Psoas muscle (tissue), 7 donors: ENCODE measurements at regions not wholly inside any gene's neighbourhood (a gene's known extent, or its start where the extent isn't known, plus 50 kb on each side); places are given as distances from the start of the nearest gene placed in this dataset.

Experiments used
- ATAC-seq, 4 donors: fragments of 200-7000 bp; cut with Tn5 transposase; one replicate each; pipeline ENCODE4 v1.9.1; 2020; ENCODE audit warnings: moderate library complexity in 3 of 4, mild to moderate bottlenecking in 2 of 4
- DNase-seq, 2 donors: peaks; one replicate each; pipeline ENCODE4 v3.0.0-alpha.2; 2020
- H3K27ac ChIP-seq: fragments of 200-600 bp; one replicate; pipeline ENCODE4 v1.8.0; 2022
- H3K27me3 ChIP-seq, 3 donors: fragments of 200-600 bp in 1 of 3; one replicate each; pipeline versions ENCODE4 v1.6.1 to v1.8.0; 2013 to 2022; ENCODE audit warnings: low read length in 2 of 3, mild to moderate bottlenecking in 2 of 3, moderate library complexity in 1 of 3; ENCODE audit not compliant: insufficient read depth in 3 of 3
- H3K36me3 ChIP-seq, 2 donors: fragments of 200-600 bp in 1 of 2; one replicate each; pipeline versions ENCODE4 v1.6.1 to v1.8.0; 2013 to 2022; ENCODE audit warnings: low read depth in 1 of 2, mild to moderate bottlenecking in 1 of 2, moderate library complexity in 1 of 2; ENCODE audit not compliant: insufficient read depth in 1 of 2
- H3K4me1 ChIP-seq: fragments of 200-600 bp; one replicate; pipeline ENCODE4 v1.8.0; 2022
- H3K4me3 ChIP-seq: fragments of 200-600 bp; one replicate; pipeline ENCODE4 v1.8.0; 2022; ENCODE audit warnings: mild to moderate bottlenecking
- H3K9me3 ChIP-seq: fragments of 200-600 bp; one replicate; pipeline ENCODE4 v1.8.0; 2022
- WGBS, 3 donors: extraction: QIAGEN DNeasy Blood & Tissue Kit; methylation state at CpG; one replicate each; pipeline versions ENCODE4 v1.1.6 to v1.1.7; 2013; 5-methylcytosine and 5-hydroxymethylcytosine counted together
- intact Hi-C, 2 donors: fragments of 100-400 bp; cut with DNase I; formaldehyde crosslinking; loops; one replicate each; pipeline versions ENCODE4 v1.11.0 to v1.14.2; 2022
- TF ChIP-seq, protein P1 (sequence below): fragments of 200-600 bp; IDR thresholded peaks from one replicate; pipeline ENCODE4 v1.8.0; 2022; ENCODE audit warnings: antibody characterized with exemption
- donor health status: healthy with polysubstance abuse.
- donor health status: DM: no; HTN: no; CAD: no; lungs with moderate emphysema.
- donor health status: Bipolar disorder and iron deficiency.
- donor health status: healthy.
- donor health status: DM: yes; HTN: yes; CAD: no.
- donor health status: DM: no; HTN: no; CAD: no.
- donor health status: DM: yes; HTN: yes; CAD: no.

DNA sequence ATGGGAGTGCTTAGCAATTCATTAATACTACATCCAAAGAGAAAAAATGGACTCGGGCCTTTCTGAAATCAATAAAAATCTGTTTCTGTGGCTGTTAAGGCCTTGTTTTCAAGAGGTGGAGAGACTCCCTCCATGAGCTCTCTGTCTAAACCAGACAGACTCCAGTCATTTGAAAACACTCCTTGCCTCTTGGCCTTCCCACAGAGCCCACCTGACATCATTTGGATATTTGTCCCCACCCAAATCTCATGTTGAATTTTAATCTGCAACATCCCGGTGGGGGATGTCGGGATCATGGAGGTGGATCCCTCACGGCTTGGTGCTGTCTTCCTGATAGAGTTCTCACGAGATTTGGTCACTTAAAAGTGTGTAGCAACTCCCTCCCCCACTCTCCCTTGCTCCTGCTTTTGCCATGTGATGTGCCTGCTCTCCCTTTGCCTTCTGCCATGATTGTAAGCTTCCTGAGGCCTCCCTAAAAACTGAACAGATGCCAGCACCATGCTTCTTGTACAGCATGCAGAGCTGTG, 226.3 kb downstream of the TBXT start:
- TF ChIP-seq, protein P1, sequence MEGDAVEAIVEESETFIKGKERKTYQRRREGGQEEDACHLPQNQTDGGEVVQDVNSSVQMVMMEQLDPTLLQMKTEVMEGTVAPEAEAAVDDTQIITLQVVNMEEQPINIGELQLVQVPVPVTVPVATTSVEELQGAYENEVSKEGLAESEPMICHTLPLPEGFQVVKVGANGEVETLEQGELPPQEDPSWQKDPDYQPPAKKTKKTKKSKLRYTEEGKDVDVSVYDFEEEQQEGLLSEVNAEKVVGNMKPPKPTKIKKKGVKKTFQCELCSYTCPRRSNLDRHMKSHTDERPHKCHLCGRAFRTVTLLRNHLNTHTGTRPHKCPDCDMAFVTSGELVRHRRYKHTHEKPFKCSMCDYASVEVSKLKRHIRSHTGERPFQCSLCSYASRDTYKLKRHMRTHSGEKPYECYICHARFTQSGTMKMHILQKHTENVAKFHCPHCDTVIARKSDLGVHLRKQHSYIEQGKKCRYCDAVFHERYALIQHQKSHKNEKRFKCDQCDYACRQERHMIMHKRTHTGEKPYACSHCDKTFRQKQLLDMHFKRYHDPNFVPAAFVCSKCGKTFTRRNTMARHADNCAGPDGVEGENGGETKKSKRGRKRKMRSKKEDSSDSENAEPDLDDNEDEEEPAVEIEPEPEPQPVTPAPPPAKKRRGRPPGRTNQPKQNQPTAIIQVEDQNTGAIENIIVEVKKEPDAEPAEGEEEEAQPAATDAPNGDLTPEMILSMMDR = no peak
- no peak for ATAC-seq
- H3K36me3 ChIP-seq = no peaks in the 10 kb centered on the region
- H3K4me3 ChIP-seq = no peak overlapping the region
- H3K4me1 ChIP-seq = no peaks in the 10 kb centered on the region
- no peak for DNase-seq
- H3K27ac ChIP-seq = no peak overlapping the region
- H3K9me3 ChIP-seq = no peaks in the 10 kb centered on the region
- intact Hi-C loops = no loop called here
- peaks cover 0 to 2% (median 0%) of the 10 kb centered on the region in 3 donors for H3K27me3 ChIP-seq
- 79 to 95% (median 86%) methylated on average over 5 of the region's 5 CpGs for WGBS, 3 donors

DNA sequence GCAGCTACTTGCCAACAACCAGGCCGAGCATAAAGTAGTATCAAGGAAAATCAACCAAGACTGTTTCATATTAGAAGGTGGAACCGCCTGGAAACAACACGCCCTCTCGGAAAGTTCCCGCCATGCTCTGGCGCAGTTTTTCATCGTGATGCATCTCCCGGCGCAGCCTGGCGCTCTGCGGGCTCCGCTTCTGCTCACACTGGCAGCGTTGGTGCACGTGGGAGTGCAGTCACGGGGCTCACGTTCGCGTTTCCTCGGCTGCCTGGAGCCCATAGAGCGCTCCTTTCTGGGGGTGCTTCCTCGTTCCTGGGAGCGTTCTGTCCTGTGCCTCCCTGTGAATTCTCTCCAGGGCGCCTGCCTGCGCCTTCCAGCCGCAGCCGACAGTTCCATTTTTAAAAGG, 227.3 kb downstream of the TBXT start:
- TF ChIP-seq, protein P1 = no peak
- H3K27ac ChIP-seq = no peak overlapping the region
- intact Hi-C loops = no loop called here

DNA sequence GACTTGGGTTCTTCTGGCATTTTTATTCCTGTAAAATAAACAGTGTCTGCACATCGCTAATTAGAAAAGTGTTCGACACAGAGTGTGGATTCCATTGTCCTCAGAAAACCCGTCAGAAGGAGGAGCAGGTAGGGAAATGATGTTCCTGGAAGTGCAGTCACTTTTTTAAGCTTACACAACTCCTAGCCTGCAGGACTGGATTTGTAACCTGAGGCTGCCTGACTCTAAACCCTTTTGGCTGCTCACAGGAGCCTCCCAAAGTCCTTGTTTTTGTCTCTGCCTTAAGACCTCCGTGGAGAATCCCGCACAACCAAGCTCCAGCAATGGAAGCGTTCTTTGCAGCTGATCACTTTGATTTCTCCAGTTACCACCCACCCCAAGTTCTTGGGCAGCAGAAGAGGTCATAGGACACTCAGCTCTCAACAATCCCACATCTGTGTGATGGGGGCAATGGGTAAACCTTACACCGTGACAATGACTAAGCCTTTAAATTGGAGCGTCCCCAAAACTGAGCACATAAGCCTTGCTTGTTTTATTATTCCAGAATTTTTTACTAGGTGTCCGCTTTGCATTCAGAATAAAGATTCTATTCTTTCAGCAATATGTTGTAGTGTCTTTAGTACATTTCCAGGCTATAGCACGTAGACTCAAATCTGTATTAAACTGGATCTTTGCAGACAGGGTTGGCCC, 227.9 kb downstream of the TBXT start:
- WGBS, 3 donors = 54 to 57% (median 56%) methylated on average over 10 of the region's 10 CpGs
- H3K4me1 ChIP-seq = no peaks in the 10 kb centered on the region
- TF ChIP-seq, protein P1 = no peak
- no peak for DNase-seq
- intact Hi-C loops = no loop called here
- H3K4me3 ChIP-seq = no peak overlapping the region
- H3K27me3 ChIP-seq = peaks cover 0 to 2% (median 0%) of the 10 kb centered on the region in 3 donors
- H3K36me3 ChIP-seq = no peaks in the 10 kb centered on the region
- no peak for ATAC-seq
- H3K9me3 ChIP-seq = no peaks in the 10 kb centered on the region
- no peak overlapping the region for H3K27ac ChIP-seq

More for the DNA sequence above, 227.3 kb downstream of the TBXT start:
- H3K4me3 ChIP-seq = no peak overlapping the region
- no peaks in the 10 kb centered on the region for H3K9me3 ChIP-seq
- no peaks in the 10 kb centered on the region for H3K36me3 ChIP-seq
- ATAC-seq = no peak
- WGBS, 3 donors = 85 to 90% (median 89%) methylated on average over 25 to 26 of the region's 26 CpGs
- no peak for DNase-seq
- H3K4me1 ChIP-seq = no peaks in the 10 kb centered on the region
- H3K27me3 ChIP-seq = peaks cover 0 to 2% (median 0%) of the 10 kb centered on the region in 3 donors

DNA sequence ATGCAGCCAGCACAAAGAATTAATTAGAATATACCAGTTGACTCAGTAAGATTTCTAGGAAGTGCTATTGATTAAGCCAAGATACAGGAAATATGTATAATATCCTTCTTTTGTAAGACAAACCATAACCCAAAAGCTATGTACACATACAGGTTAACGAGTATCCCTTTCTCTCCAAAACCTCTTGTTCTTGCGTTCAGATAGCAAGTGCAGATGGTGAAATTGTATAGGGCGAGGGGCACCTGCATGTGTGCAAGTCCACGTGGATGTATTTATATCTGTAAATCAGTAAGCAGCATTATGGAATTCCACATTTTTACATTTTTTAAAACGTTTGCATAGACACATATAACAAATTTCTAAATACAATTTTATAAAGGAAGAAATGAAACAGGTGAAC, 228.6 kb downstream of the TBXT start:
- H3K4me3 ChIP-seq = no peak overlapping the region
- intact Hi-C loops = no loop called here
- no peak for DNase-seq
- TF ChIP-seq, protein P1 = no peak
- no peaks in the 10 kb centered on the region for H3K9me3 ChIP-seq
- H3K36me3 ChIP-seq = no peaks in the 10 kb centered on the region
- no peak for ATAC-seq
- H3K4me1 ChIP-seq = no peaks in the 10 kb centered on the region
- 74 to 77% (median 75%) methylated on average over 5 of the region's 5 CpGs for WGBS, 3 donors
- peaks cover 0 to 2% (median 0%) of the 10 kb centered on the region in 3 donors for H3K27me3 ChIP-seq
- no peak overlapping the region for H3K27ac ChIP-seq
